GM12878 (cell line): ENCODE measurements at regions not wholly inside any gene's neighbourhood (a gene's known extent, or its start where the extent isn't known, plus 50 kb on each side); places are given as distances from the start of the nearest gene placed in this dataset.

Experiments used
- ATAC-seq: fragments of 200-7000 bp; cut with Tn5 transposase; 3 replicates; pipeline ENCODE4 v1.9.1; 2020; ENCODE audit warnings: mild to moderate bottlenecking, moderate library complexity
- BruUV-seq: library from RNA; stranded (reverse); fragments of 400-500 nt; replicated peaks from 2 replicates; lab custom pipeline; 2021; lab: Mats Ljungman, UMichigan
- CTCF ChIA-PET: fragments of 300-600 bp; sonication (Branson Sonifier 250); formaldehyde crosslinking; extraction: SDS; loops from one replicate; lab custom pipeline; 2021; ENCODE audit warnings: inconsistent platforms; lab: Yijun Ruan, JAX
- POLR2A ChIA-PET: fragments of 350-600 bp; formaldehyde crosslinking; extraction: SDS; loops from one replicate; lab custom pipeline; 2021; ENCODE audit warnings: inconsistent platforms; lab: Charles Lee
- RAD21 ChIA-PET: fragments of 300-600 bp; sonication (Branson Sonifier 250); formaldehyde crosslinking; loops from one replicate; lab custom pipeline; 2023; ENCODE audit warnings: antibody characterized with exemption; ENCODE audit not compliant: unreplicated experiment; lab: Charles Lee
- SMC1A ChIA-PET: fragments of 300-600 bp; sonication (Branson Sonifier 250); formaldehyde crosslinking; loops from one replicate; lab custom pipeline; 2023; ENCODE audit not compliant: unreplicated experiment, uncharacterized antibody; lab: Charles Lee
- DNase-seq: peaks from one replicate; pipeline ENCODE4 v3.0.0-alpha.2; 2011; ENCODE audit warnings: low read depth, low spot score
- FAIRE-seq: peaks from 3 replicates; lab custom pipeline; 2011; peaks lifted over from hg19 to GRCh38; lab: Jason Lieb, UNC
- H2AFZ ChIP-seq: 2 replicates; pipeline ENCODE4 v1.6.0; 2011; ENCODE audit warnings: low read depth, low read length, control low read depth; ENCODE audit not compliant: control insufficient read depth
- H3K27ac ChIP-seq: 2 replicates; pipeline ENCODE4 v1.5.1; 2011; ENCODE audit warnings: control low read depth; ENCODE audit not compliant: control insufficient read depth, insufficient read depth
- H3K27me3 ChIP-seq, 2 experiments: replicated peaks in 1 of 2; 2 replicates each; pipeline versions ENCODE4 v1.6.0 to v1.6.1; 2011; ENCODE audit warnings: low read length in 1 of 2; ENCODE audit not compliant: control insufficient read depth in 2 of 2, insufficient read depth in 2 of 2
- H3K36me3 ChIP-seq, 2 experiments: 2 replicates each; pipeline ENCODE4 v1.5.1; 2011; ENCODE audit warnings: low read length in 1 of 2; ENCODE audit not compliant: control insufficient read depth in 2 of 2, insufficient read depth in 2 of 2
- H3K4me1 ChIP-seq: 2 replicates; pipeline ENCODE4 v1.6.1; 2011; ENCODE audit warnings: mild to moderate bottlenecking, low read length, moderate library complexity, mixed read lengths; ENCODE audit not compliant: control insufficient read depth, insufficient read depth
- H3K4me2 ChIP-seq: 2 replicates; pipeline ENCODE4 v1.6.0; 2011; ENCODE audit warnings: control low read depth; ENCODE audit not compliant: control insufficient read depth, insufficient read depth
- H3K4me3 ChIP-seq: fragments of 200-600 bp; sonication (generic); 2 replicates; pipeline ENCODE4 v1.5.1; 2016
- H3K79me2 ChIP-seq: 2 replicates; pipeline ENCODE4 v1.6.0; 2011; ENCODE audit warnings: low read length; ENCODE audit not compliant: control insufficient read depth, insufficient read depth
- H3K9ac ChIP-seq: 2 replicates; pipeline ENCODE4 v1.8.0; 2011; ENCODE audit warnings: low read length, control low read depth, mixed read lengths; ENCODE audit not compliant: control insufficient read depth, insufficient read depth
- H3K9me3 ChIP-seq: replicated peaks from 3 replicates; pipeline ENCODE4 v1.5.1; 2011; ENCODE audit warnings: mild to moderate bottlenecking, low read length; ENCODE audit not compliant: control insufficient read depth, insufficient read depth
- H4K20me1 ChIP-seq: 2 replicates; pipeline ENCODE4 v1.6.0; 2011; ENCODE audit not compliant: control insufficient read depth, insufficient read depth
- ATF2 ChIP-seq: IDR thresholded peaks from 2 replicates; pipeline ENCODE4 v1.6.1; 2012; ENCODE audit warnings: low read length, inconsistent platforms
- BCLAF1 ChIP-seq: fragments of 450-650 bp; IDR thresholded peaks from 2 replicates; pipeline ENCODE4 v1.6.1; 2017; ENCODE audit warnings: antibody characterized with exemption, mild to moderate bottlenecking, moderate library complexity
- CEBPZ ChIP-seq: fragments of 150-350 bp; IDR thresholded peaks from 2 replicates; pipeline ENCODE4 v1.6.1; 2016; ENCODE audit warnings: low read depth, low read length
- CHD4 ChIP-seq: fragments of 200-600 bp; sonication (generic); IDR thresholded peaks from 2 replicates; pipeline ENCODE4 v1.6.1; 2016; ENCODE audit warnings: mild to moderate bottlenecking
- ESRRA ChIP-seq: IDR thresholded peaks from 2 replicates; pipeline ENCODE4 v1.6.1; 2012; ENCODE audit warnings: mild to moderate bottlenecking, low read length, improper control_type of control experiment
- LARP7 ChIP-seq: fragments of 450-650 bp; IDR thresholded peaks from 2 replicates; pipeline ENCODE4 v1.6.1; 2017; ENCODE audit warnings: mild to moderate bottlenecking
- MTA2 ChIP-seq: fragments of 450-650 bp; IDR thresholded peaks from 2 replicates; pipeline ENCODE4 v1.6.1; 2016; ENCODE audit warnings: low read depth, mild to moderate bottlenecking, moderate library complexity
- POU2F2 ChIP-seq: IDR thresholded peaks from 3 replicates; pipeline ENCODE4 v1.6.1; 2011; ENCODE audit warnings: low read depth, mild to moderate bottlenecking, low read length, borderline replicate concordance
- RB1 ChIP-seq: fragments of 450-650 bp; formaldehyde crosslinking; IDR thresholded peaks from 2 replicates; pipeline ENCODE4 v1.6.1; 2017; ENCODE audit warnings: mild to moderate bottlenecking, borderline replicate concordance
- RFX5 ChIP-seq: IDR thresholded peaks from 2 replicates; pipeline ENCODE4 v1.6.1; 2011; ENCODE audit warnings: low read depth, low read length, improper control_type of control experiment
- TBL1XR1 ChIP-seq: IDR thresholded peaks from 2 replicates; pipeline ENCODE4 v1.6.1; 2012; ENCODE audit warnings: low read depth, low read length, improper control_type of control experiment
- USF2 ChIP-seq: IDR thresholded peaks from 2 replicates; pipeline ENCODE4 v1.6.1; 2011; ENCODE audit warnings: low read depth, low read length, improper control_type of control experiment, borderline replicate concordance
- ZBTB33 ChIP-seq: fragments of 450-650 bp; IDR thresholded peaks from 2 replicates; pipeline ENCODE4 v1.6.1; 2017; ENCODE audit warnings: mild to moderate bottlenecking
- ZNF24 ChIP-seq: fragments of 450-650 bp; IDR thresholded peaks from 2 replicates; pipeline ENCODE4 v1.6.1; 2017; ENCODE audit warnings: antibody characterized with exemption, mild to moderate bottlenecking
- ZSCAN29 ChIP-seq: fragments of 450-650 bp; IDR thresholded peaks from 2 replicates; pipeline ENCODE4 v1.6.1; 2017; ENCODE audit warnings: mild to moderate bottlenecking, moderate library complexity
- WGBS: methylation state at CpG from one replicate; pipeline ENCODE4 v1.1.6; 2016; ENCODE audit warnings: low lambda C conversion rate; ENCODE audit not compliant: insufficient replicate concordance, insufficient coverage; ENCODE audit errors: missing lambda C conversion rate; 5-methylcytosine and 5-hydroxymethylcytosine counted together
- in situ Hi-C: fragments of 300-500 bp; cut with MboI; formaldehyde crosslinking; loops from 9 replicates; pipeline ENCODE4 v1.14.3; 2018; ENCODE audit warnings: mixed read lengths
- intact Hi-C: fragments of 100-400 bp; cut with micrococcal nuclease; formaldehyde crosslinking; loops from one replicate; pipeline ENCODE4 v1.14.2; 2022; ENCODE audit not compliant: unreplicated experiment

GRCh38 chr5:57407391-57407790 is 75.2 kb downstream of the ACTBL2 start:
- H3K27me3 ChIP-seq = no peaks in the 10 kb centered on the region
- H3K79me2 ChIP-seq = no peaks in the 10 kb centered on the region
- no peak overlapping the region for H3K4me2 ChIP-seq
- no peak overlapping the region for H3K9ac ChIP-seq
- BruUV-seq = no TSS peak
- ATAC-seq = no peak
- H3K36me3 ChIP-seq = no peaks in the 10 kb centered on the region
- intact Hi-C loops (no loop called here), in situ Hi-C loops (no loop called here)
- H3K4me3 ChIP-seq = no peak overlapping the region
- FAIRE-seq = no peak
- CTCF ChIA-PET = interaction anchor here (1.2 kb wide), 1 partner anchor 107 kb away, joined by 3 read pairs; no protein-coding TSS in a partner anchor
- no peak overlapping the region for H2AFZ ChIP-seq
- no peaks in the 10 kb centered on the region for H3K9me3 ChIP-seq
- H3K4me1 ChIP-seq = no peaks in the 10 kb centered on the region
- H3K27ac ChIP-seq = no peak overlapping the region
- H4K20me1 ChIP-seq = no peaks in the 10 kb centered on the region
- RAD21 ChIA-PET = no interaction called here
- POLR2A ChIA-PET = no interaction called here
- WGBS = 33% methylated on average over 4 of the region's 5 CpGs
- SMC1A ChIA-PET = interaction anchor here (1.2 kb wide), 1 partner anchor 14 kb away, joined by 3 read pairs; no protein-coding TSS in a partner anchor
- no peak for DNase-seq
- TF ChIP-seq ZNF24 (no peak), ATF2 (no peak), RFX5 (no peak), CHD4 (no peak), TBL1XR1 (no peak), USF2 (no peak), POU2F2 (no peak), BCLAF1 (no peak), ZSCAN29 (no peak), CEBPZ (no peak), ZBTB33 (no peak), RB1 (no peak), MTA2 (no peak), ESRRA (no peak), LARP7 (no peak)
